Mucosa of descending colon (tissue), 3 donors: ENCODE measurements at regions not wholly inside any gene's neighbourhood (a gene's known extent, or its start where the extent isn't known, plus 50 kb on each side); places are given as distances from the start of the nearest gene placed in this dataset.

ENCODE experiments used
- ATAC-seq: fragments of 200-7000 bp; cut with Tn5 transposase; one replicate; pipeline ENCODE4 v1.9.1; 2020; ENCODE audit warnings: mild to moderate bottlenecking, moderate library complexity
- DNase-seq, 3 donors: peaks; one replicate each; pipeline ENCODE4 v3.0.0-alpha.2; 2020
- H3K36me3 ChIP-seq: fragments of 200-600 bp; one replicate; pipeline ENCODE4 v1.8.0; 2021; ENCODE audit warnings: low read depth, mild to moderate bottlenecking
- H3K4me1 ChIP-seq: fragments of 200-600 bp; one replicate; pipeline ENCODE4 v1.8.0; 2021; ENCODE audit warnings: low read depth, mild to moderate bottlenecking
- H3K4me3 ChIP-seq: fragments of 200-600 bp; one replicate; pipeline ENCODE4 v1.8.0; 2021; ENCODE audit warnings: mild to moderate bottlenecking
- H3K9me3 ChIP-seq: fragments of 200-600 bp; one replicate; pipeline ENCODE4 v1.8.0; 2021; ENCODE audit warnings: mild to moderate bottlenecking
- intact Hi-C, 2 donors: fragments of 100-400 bp; cut with DNase I in 1 of 2; cut with micrococcal nuclease in 1 of 2; formaldehyde crosslinking; loops; one replicate each; pipeline versions ENCODE4 v1.11.0 to v1.11.1; 2022; cut with DNase I, micrococcal nuclease
- TF ChIP-seq, protein P1 (sequence below): fragments of 200-600 bp; IDR thresholded peaks from one replicate; pipeline ENCODE4 v1.8.0; 2022; ENCODE audit warnings: antibody characterized with exemption, mild to moderate bottlenecking
- donor health status: DM: no; HTN: no; CAD: no; lungs with moderate emphysema.
- donor health status: DM: no; HTN: no; CAD: no.
- donor health status: DM: no; HTN: yes; CAD: no.

DNA sequence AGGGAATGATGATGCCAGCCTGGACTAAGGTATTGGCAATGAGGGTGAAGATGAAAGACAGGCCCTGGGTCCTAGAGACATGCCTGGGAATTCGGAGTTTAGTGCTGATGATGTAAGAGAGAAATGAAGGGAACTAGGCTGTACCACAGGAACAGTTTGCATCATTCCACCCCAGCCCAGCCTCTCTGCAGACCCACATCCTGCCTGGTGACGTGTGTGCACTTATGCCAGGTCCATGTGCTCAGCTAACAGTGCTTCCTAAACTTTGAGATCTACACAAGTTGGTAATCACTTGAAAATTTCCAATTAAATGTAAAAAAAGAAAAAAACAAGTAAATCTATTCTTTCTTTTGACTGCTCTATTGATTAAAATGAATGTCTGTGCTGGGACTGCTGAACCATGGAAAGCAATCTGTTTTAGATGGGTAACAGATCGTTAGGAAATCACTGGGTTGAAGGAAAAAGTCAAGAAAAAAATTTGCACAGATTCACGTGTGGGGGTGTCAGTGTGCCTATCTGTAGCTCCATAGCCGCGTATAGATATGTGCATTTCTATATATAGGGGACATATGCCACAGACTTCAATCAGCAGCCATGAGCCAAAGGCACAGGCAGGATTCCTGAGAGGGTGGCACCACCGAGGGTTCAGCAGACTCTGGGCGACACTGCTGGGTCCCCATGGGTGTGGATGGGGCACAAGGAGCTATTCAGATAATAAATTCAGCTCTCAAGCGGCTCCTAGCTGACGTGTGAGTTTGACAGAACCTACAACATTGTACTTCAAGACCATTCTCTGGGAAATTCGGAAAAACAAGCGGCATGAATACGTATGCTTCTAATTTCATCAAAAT, 131.1 kb upstream of the OPCML start:
- H3K4me3 ChIP-seq, result no peak overlapping the region
- no peak for DNase-seq
- TF ChIP-seq, protein P1, sequence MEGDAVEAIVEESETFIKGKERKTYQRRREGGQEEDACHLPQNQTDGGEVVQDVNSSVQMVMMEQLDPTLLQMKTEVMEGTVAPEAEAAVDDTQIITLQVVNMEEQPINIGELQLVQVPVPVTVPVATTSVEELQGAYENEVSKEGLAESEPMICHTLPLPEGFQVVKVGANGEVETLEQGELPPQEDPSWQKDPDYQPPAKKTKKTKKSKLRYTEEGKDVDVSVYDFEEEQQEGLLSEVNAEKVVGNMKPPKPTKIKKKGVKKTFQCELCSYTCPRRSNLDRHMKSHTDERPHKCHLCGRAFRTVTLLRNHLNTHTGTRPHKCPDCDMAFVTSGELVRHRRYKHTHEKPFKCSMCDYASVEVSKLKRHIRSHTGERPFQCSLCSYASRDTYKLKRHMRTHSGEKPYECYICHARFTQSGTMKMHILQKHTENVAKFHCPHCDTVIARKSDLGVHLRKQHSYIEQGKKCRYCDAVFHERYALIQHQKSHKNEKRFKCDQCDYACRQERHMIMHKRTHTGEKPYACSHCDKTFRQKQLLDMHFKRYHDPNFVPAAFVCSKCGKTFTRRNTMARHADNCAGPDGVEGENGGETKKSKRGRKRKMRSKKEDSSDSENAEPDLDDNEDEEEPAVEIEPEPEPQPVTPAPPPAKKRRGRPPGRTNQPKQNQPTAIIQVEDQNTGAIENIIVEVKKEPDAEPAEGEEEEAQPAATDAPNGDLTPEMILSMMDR, result no peak
- H3K9me3 ChIP-seq, result no peaks in the 10 kb centered on the region
- no peaks in the 10 kb centered on the region for H3K4me1 ChIP-seq
- intact Hi-C loops, result no loop called here
- no peaks in the 10 kb centered on the region for H3K36me3 ChIP-seq
- ATAC-seq, result no peak

DNA sequence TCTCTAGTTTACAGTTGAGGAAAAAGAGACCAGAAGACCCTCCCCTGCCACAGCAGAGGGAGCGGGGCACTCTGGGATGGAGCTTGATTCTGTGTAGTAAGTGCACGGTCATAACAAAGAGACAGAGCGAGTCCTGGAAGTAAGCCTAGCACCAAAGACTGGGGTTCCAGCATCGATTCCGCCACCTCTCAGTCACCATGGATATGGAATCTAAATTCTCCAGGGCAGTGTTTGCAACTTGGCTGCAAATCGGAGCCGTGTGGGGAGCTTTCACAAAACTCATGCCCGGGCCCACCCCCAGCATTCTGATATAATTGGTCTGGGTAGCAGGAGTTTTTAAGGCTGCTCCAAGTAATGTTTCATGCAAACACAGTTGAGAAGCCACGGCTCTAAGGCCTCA, 129.5 kb upstream of the OPCML start:
- peaks cover 4% of the 10 kb centered on the region for H3K9me3 ChIP-seq
- DNase-seq, result no peak
- no peaks in the 10 kb centered on the region for H3K36me3 ChIP-seq
- TF ChIP-seq, protein P1, result no peak
- no peak for ATAC-seq
- intact Hi-C loops, result no loop called here
- no peak overlapping the region for H3K4me3 ChIP-seq
- no peaks in the 10 kb centered on the region for H3K4me1 ChIP-seq

DNA sequence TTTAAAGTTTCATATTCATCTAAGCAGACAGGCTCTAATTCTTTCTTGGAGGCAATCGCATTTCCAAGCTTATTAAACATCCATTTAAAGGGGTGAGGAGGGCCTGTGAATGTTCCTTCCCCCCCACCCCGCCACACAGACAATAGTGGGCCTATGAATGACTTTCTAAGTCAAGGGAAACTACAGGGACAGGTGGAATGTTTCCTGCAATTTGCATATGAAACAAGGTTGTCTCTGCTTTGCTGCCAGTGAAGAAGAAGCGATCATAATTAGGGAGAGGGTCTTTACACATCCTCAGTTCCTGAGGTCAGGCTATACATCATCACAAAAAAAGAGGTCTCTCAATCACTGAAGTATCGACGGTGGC, 127.9 kb upstream of the OPCML start:
- DNase-seq, result no peak
- TF ChIP-seq, protein P1, result no peak
- peaks cover 5% of the 10 kb centered on the region for H3K9me3 ChIP-seq
- no peaks in the 10 kb centered on the region for H3K4me1 ChIP-seq
- no peak for ATAC-seq
- intact Hi-C loops, result no loop called here
- H3K4me3 ChIP-seq, result no peak overlapping the region
- no peaks in the 10 kb centered on the region for H3K36me3 ChIP-seq

DNA sequence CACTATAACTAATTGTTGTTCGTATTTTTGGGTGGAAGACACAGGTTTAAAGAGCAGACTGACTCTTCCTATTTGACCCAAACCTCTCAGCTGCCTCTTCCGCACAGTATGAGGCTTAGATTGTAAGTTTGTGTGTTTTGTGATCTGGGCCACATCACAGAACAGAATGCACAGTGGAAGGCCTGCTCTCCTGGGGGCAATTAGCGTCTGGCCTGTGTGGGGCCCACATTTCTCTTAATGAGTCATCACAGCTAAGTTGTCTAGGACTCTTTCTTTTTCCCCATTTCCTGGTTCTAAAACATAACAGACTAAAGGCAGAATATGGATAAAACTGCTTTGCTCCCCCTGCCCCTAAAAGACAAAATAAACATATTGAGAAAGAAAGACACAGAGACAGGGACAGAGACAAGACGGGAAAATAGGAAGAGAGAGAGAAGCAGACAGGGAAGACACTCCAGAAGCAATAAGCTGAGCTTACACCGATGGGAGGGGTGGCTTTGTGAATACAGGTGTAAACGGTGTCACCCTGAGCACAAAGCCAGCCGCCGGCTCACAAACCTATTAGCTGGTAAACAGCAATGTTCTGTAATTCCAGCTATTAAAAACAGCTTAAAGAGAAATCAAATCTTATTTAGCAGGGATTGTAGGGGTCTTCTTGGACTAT, 127.4 kb upstream of the OPCML start:
- no peak overlapping the region for H3K4me3 ChIP-seq
- no peaks in the 10 kb centered on the region for H3K4me1 ChIP-seq
- H3K36me3 ChIP-seq, result no peaks in the 10 kb centered on the region
- TF ChIP-seq, protein P1, result no peak
- peaks cover 5% of the 10 kb centered on the region for H3K9me3 ChIP-seq
- DNase-seq (no peak), ATAC-seq (no peak)
- intact Hi-C loops, result no loop called here

DNA sequence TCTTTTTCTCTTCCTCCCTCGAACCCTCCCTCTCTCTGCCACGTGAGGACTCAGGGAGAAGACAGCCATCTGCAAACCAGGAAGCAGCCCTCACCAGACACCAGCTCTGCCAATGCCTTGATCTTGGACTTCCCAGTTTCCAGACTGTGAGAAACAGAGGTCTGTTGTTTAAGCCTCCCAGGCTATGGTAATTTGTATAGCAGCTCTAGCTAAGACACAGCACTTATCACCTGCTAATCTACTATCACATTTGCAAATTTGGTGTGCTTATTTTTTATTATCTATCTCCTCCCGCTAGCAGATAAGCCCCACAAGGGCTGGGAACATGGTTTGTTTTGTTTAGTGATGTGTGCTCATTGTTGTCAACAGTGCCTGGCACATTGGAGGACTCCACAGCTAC, 124.8 kb upstream of the OPCML start:
- TF ChIP-seq, protein P1, result no peak
- Histone ChIP-seq H3K4me3 (no peak overlapping the region), H3K4me1 (no peaks in the 10 kb centered on the region), H3K36me3 (no peaks in the 10 kb centered on the region), H3K9me3 (peaks cover 5% of the 10 kb centered on the region)
- ATAC-seq (no peak), DNase-seq (no peak)
- intact Hi-C loops, result no loop called here
